HCT116 (cell line): ENCODE measurements at regions not wholly inside any gene's neighbourhood (a gene's known extent, or its start where the extent isn't known, plus 50 kb on each side); places are given as distances from the start of the nearest gene placed in this dataset.

Experiments used
- CBX3 ChIP-seq: IDR thresholded peaks from 2 replicates; pipeline ENCODE4 v1.6.1; 2012; ENCODE audit warnings: low read depth
- CEBPB ChIP-seq: IDR thresholded peaks from 2 replicates; pipeline ENCODE4 v1.6.1; 2012; ENCODE audit warnings: low read depth
- CTCF ChIP-seq, 3 experiments: fragments of 200-600 bp in 1 of 3; sonication (generic) in 1 of 3; IDR thresholded peaks in 2 of 3; conservative IDR thresholded peaks in 1 of 3; 2 replicates each; pipeline ENCODE4 v1.5.1; 2012 to 2017; ENCODE audit warnings: low read depth in 2 of 3, low read length in 2 of 3, antibody characterized with exemption in 1 of 3, borderline replicate concordance in 1 of 3, control low read depth in 1 of 3, mild to moderate bottlenecking in 1 of 3, mixed read lengths in 1 of 3, mixed run types in 1 of 3, moderate library complexity in 1 of 3; ENCODE audit not compliant: insufficient read depth in 1 of 3
- EZH2phosphoT487 ChIP-seq: fragments of 200-600 bp; IDR thresholded peaks from 2 replicates; pipeline ENCODE4 v1.6.1; 2018; ENCODE audit warnings: antibody characterized with exemption, borderline replicate concordance
- MAX ChIP-seq: IDR thresholded peaks from 2 replicates; pipeline ENCODE4 v1.6.1; 2012
- POLR2A ChIP-seq: IDR thresholded peaks from 2 replicates; pipeline ENCODE4 v1.7.0; 2011; ENCODE audit warnings: borderline replicate concordance; ENCODE audit not compliant: insufficient read depth, insufficient read length; ENCODE audit errors: extremely low read depth
- POLR2AphosphoS5 ChIP-seq: IDR thresholded peaks from 2 replicates; pipeline ENCODE4 v1.6.1; 2011; ENCODE audit warnings: mild to moderate bottlenecking, low read depth, low read length, moderate library complexity
- SIN3A ChIP-seq: IDR thresholded peaks from 2 replicates; pipeline ENCODE4 v1.6.1; 2012; ENCODE audit warnings: low read depth
- SP1 ChIP-seq: IDR thresholded peaks from 2 replicates; pipeline ENCODE4 v1.6.1; 2012; ENCODE audit warnings: low read depth
- TCF7L2 ChIP-seq: IDR thresholded peaks from 2 replicates; pipeline ENCODE4 v1.7.0; 2011; ENCODE audit warnings: borderline replicate concordance, inconsistent platforms; ENCODE audit not compliant: insufficient read depth, insufficient read length; ENCODE audit errors: extremely low read depth
- ZBTB33 ChIP-seq: IDR thresholded peaks from 2 replicates; pipeline ENCODE4 v1.6.1; 2011; ENCODE audit warnings: mild to moderate bottlenecking, low read length, moderate library complexity; ENCODE audit not compliant: insufficient replicate concordance; ENCODE audit errors: extremely low read depth
- ZNF274 ChIP-seq: fragments of 200-500 bp; sonication (Bioruptor generic); IDR thresholded peaks from 2 replicates; pipeline ENCODE4 v1.6.1; 2014; ENCODE audit warnings: mild to moderate bottlenecking, low read depth, low read length, inconsistent platforms

GRCh38 chr7:20504060-20504459, 111.4 kb upstream of the ABCB5 start:
- TF ChIP-seq CTCF (IDR thresholded peaks at IDR 0.05 in 2 of 3, conservative IDR thresholded peaks at IDR 0.05 in 1 of 3; ENCODE audit: borderline replicate concordance in 1 of 3, insufficient read depth in 1 of 3, low read depth in 2 of 3, low read length in 2 of 3) (no peak), CBX3 (no peak), POLR2A (no peak), CEBPB (no peak), SIN3A (no peak), MAX (no peak), ZNF274 (no peak), POLR2AphosphoS5 (no peak), ZBTB33 (no peak), TCF7L2 (no peak), SP1 (no peak), EZH2phosphoT487 (no peak)
